MM.1S (cell line): ENCODE measurements at regions not wholly inside any gene's neighbourhood (a gene's known extent, or its start where the extent isn't known, plus 50 kb on each side); places are given as distances from the start of the nearest gene placed in this dataset.

Experiments
- DNase-seq: peaks from one replicate; pipeline ENCODE4 v3.0.0-alpha.2; 2015
- H2AFZ ChIP-seq: fragments of 300-600 bp; sonication (generic); 2 replicates; pipeline ENCODE4 v1.6.0; 2016; ENCODE audit warnings: antibody characterized with exemption, low read length
- H3F3A ChIP-seq: fragments of 300-600 bp; sonication (generic); 2 replicates; pipeline ENCODE4 v1.6.1; 2016; ENCODE audit warnings: mild to moderate bottlenecking, antibody characterized with exemption, low read length, moderate library complexity, mixed read lengths; ENCODE audit not compliant: insufficient read depth
- H3K27ac ChIP-seq: fragments of 300-600 bp; sonication (generic); 2 replicates; pipeline ENCODE4 v1.5.1; 2016; ENCODE audit warnings: mild to moderate bottlenecking, low read length
- H3K27me3 ChIP-seq: fragments of 300-600 bp; sonication (generic); replicated peaks from 2 replicates; pipeline ENCODE4 v1.6.0; 2016; ENCODE audit warnings: low read length; ENCODE audit not compliant: insufficient read depth
- H3K36me3 ChIP-seq: fragments of 300-600 bp; sonication (generic); replicated peaks from 2 replicates; pipeline ENCODE4 v1.6.1; 2016; ENCODE audit warnings: mild to moderate bottlenecking, low read length, mixed read lengths; ENCODE audit not compliant: insufficient read depth
- H3K4me1 ChIP-seq: fragments of 300-600 bp; sonication (generic); 2 replicates; pipeline ENCODE4 v1.6.1; 2016; ENCODE audit warnings: low read length, mixed read lengths
- H3K4me2 ChIP-seq: fragments of 300-600 bp; sonication (generic); 2 replicates; pipeline ENCODE4 v1.6.0; 2016; ENCODE audit warnings: low read depth, low read length
- H3K4me3 ChIP-seq: fragments of 300-600 bp; sonication (generic); 2 replicates; pipeline ENCODE4 v1.5.1; 2016; ENCODE audit warnings: low read length, mixed read lengths
- H3K79me2 ChIP-seq: fragments of 300-600 bp; sonication (generic); 2 replicates; pipeline ENCODE4 v1.6.1; 2016; ENCODE audit warnings: mixed run types, low read length, mixed read lengths
- H3K9ac ChIP-seq: fragments of 300-600 bp; sonication (generic); 2 replicates; pipeline ENCODE4 v1.6.1; 2016; ENCODE audit warnings: low read length, mixed read lengths
- H3K9me2 ChIP-seq: fragments of 300-600 bp; sonication (generic); replicated peaks from 2 replicates; pipeline ENCODE4 v1.6.1; 2016; ENCODE audit warnings: mild to moderate bottlenecking, low read length, mixed read lengths; ENCODE audit not compliant: insufficient read depth
- H3K9me3 ChIP-seq: fragments of 300-600 bp; sonication (generic); replicated peaks from 2 replicates; pipeline ENCODE4 v1.6.1; 2016; ENCODE audit warnings: mild to moderate bottlenecking, low read length, mixed read lengths; ENCODE audit not compliant: insufficient read depth
- H4K20me1 ChIP-seq: fragments of 300-600 bp; sonication (generic); 2 replicates; pipeline ENCODE4 v1.6.1; 2016; ENCODE audit warnings: mild to moderate bottlenecking, low read length, moderate library complexity, mixed read lengths; ENCODE audit not compliant: insufficient read depth
- EZH2 ChIP-seq: fragments of 300-600 bp; sonication (generic); optimal IDR thresholded peaks from 2 replicates; pipeline ENCODE3; 2017; ENCODE audit warnings: low read depth, mild to moderate bottlenecking, antibody characterized with exemption, low read length, mixed read lengths
- EZH2phosphoT487 ChIP-seq: fragments of 300-600 bp; sonication (generic); IDR thresholded peaks from 2 replicates; pipeline ENCODE4 v1.6.1; 2018; ENCODE audit warnings: antibody characterized with exemption, low read length
- TF ChIP-seq, protein P1 (sequence below): fragments of 300-600 bp; sonication (generic); IDR thresholded peaks from 2 replicates; pipeline ENCODE4 v1.5.1; 2016; ENCODE audit warnings: antibody characterized with exemption, low read length, mixed read lengths

DNA sequence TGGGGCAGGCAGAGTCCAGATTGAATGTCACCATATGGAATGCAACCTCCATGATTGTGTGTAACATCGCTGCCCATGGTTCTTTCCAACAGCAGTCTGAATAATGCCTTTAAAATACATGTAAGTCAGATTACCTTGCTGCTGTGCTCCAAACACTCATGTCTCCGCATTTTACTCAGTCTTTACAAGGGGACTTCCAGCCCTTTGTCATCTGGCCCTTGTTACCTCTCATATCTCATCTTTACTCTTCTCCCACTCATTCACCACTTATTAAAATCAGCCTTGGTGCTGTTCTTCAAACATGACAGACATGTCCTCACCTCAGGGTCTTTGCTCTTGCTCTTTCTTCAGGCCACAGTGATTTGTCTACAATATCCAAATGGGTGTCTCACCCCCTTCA lies 200.4 kb upstream of the GYPA start:
- H3K4me3 ChIP-seq: no peak overlapping the region
- H3K79me2 ChIP-seq: no peaks in the 10 kb centered on the region
- H3F3A ChIP-seq: no peaks in the 10 kb centered on the region
- H3K4me1 ChIP-seq: no peaks in the 10 kb centered on the region
- H3K36me3 ChIP-seq: no peaks in the 10 kb centered on the region
- TF ChIP-seq EZH2phosphoT487 (no peak), EZH2 (no peak)
- TF ChIP-seq, protein P1, sequence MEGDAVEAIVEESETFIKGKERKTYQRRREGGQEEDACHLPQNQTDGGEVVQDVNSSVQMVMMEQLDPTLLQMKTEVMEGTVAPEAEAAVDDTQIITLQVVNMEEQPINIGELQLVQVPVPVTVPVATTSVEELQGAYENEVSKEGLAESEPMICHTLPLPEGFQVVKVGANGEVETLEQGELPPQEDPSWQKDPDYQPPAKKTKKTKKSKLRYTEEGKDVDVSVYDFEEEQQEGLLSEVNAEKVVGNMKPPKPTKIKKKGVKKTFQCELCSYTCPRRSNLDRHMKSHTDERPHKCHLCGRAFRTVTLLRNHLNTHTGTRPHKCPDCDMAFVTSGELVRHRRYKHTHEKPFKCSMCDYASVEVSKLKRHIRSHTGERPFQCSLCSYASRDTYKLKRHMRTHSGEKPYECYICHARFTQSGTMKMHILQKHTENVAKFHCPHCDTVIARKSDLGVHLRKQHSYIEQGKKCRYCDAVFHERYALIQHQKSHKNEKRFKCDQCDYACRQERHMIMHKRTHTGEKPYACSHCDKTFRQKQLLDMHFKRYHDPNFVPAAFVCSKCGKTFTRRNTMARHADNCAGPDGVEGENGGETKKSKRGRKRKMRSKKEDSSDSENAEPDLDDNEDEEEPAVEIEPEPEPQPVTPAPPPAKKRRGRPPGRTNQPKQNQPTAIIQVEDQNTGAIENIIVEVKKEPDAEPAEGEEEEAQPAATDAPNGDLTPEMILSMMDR: no peak
- H4K20me1 ChIP-seq: no peaks in the 10 kb centered on the region
- no peaks in the 10 kb centered on the region for H3K27me3 ChIP-seq
- no peak overlapping the region for H3K9ac ChIP-seq
- H3K9me2 ChIP-seq: no peaks in the 10 kb centered on the region
- no peak overlapping the region for H2AFZ ChIP-seq
- no peaks in the 10 kb centered on the region for H3K9me3 ChIP-seq
- no peak for DNase-seq
- no peak overlapping the region for H3K27ac ChIP-seq
- H3K4me2 ChIP-seq: no peak overlapping the region

DNA sequence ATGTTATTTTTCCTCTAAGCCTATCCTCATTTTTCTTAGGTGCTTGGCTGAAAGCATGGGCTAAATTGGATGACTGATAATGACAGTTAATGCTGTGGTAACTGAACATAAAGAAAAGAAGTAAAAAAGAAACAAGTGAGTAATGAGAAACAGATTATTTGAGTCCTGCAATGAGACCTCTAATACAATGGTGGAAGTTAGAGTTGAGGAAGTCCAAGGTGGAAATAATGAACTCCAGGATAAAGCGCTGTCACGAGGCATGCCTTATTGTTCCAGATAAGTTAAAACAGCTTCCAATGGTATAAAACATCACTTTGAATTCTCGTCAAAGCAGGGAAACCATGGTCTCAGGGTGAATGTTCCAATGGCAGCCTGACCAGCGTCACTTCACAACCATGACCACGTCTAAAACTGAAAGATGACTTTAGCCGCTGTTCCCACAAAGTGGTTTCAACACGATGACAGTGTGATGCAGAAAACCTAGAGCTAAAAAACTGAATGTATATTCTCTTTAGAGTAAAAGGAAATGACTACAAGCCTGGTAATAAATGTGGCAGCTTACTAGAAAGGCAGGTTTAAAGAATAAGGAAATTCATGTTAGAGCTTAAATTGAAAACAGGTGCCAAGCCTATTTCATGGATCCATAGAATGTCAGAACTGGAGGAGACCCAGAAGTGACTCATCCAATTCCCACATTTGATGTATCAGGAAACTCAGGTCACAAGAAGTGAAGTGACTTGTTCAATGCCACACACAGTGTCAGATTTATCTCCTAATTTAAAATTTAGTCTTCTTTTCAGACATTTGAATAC lies 202.6 kb upstream of the GYPA start:
- Histone ChIP-seq H3K9me3 (no peaks in the 10 kb centered on the region), H3K9ac (no peak overlapping the region), H3K4me2 (no peak overlapping the region), H3K79me2 (no peaks in the 10 kb centered on the region), H3K27ac (no peak overlapping the region), H2AFZ (no peak overlapping the region), H3K36me3 (no peaks in the 10 kb centered on the region), H3K4me3 (no peak overlapping the region), H3F3A (no peaks in the 10 kb centered on the region), H3K9me2 (no peaks in the 10 kb centered on the region), H4K20me1 (no peaks in the 10 kb centered on the region), H3K27me3 (no peaks in the 10 kb centered on the region), H3K4me1 (no peaks in the 10 kb centered on the region)
- TF ChIP-seq EZH2: no peak
- TF ChIP-seq EZH2phosphoT487: no peak
- TF ChIP-seq, protein P1: no peak
- DNase-seq: no peak

DNA sequence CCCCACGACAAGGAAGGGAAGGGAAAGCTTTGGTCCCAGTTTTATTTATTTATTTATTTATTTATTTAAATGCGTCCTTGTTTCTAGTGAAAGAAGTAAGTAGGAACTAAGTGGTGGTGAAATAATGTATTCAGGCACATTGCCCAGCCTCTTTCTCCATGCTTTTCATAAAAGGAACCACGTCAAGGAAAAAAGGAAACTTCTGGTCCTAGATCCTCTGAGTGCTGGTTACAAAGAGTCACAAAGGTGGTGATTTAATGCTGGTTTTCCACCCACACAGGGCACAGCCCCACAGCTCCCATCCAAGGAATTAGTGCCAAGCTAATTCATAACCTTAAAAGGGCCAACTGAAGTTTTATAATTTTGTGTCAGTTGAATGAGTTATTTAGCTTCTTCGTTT lies 206.6 kb upstream of the GYPA start:
- no peak for DNase-seq
- H3K4me1 ChIP-seq: no peaks in the 10 kb centered on the region

More for the DNA sequence above, 206.6 kb upstream of the GYPA start:
- Histone ChIP-seq H3K4me3 (no peak overlapping the region), H2AFZ (no peak overlapping the region), H3K79me2 (no peaks in the 10 kb centered on the region), H3K27ac (no peak overlapping the region), H3F3A (no peaks in the 10 kb centered on the region), H3K9me3 (no peaks in the 10 kb centered on the region), H3K9me2 (no peaks in the 10 kb centered on the region), H3K4me2 (no peak overlapping the region), H3K9ac (no peak overlapping the region), H4K20me1 (no peaks in the 10 kb centered on the region), H3K27me3 (no peaks in the 10 kb centered on the region), H3K36me3 (no peaks in the 10 kb centered on the region)
- TF ChIP-seq EZH2phosphoT487 (no peak), EZH2 (no peak)
- TF ChIP-seq, protein P1: no peak
